HUDEP-2 (cell line): ENCODE measurements at regions not wholly inside any gene's neighbourhood (a gene's known extent, or its start where the extent isn't known, plus 50 kb on each side); places are given as distances from the start of the nearest gene placed in this dataset.

Experiments used
- DNase-seq, 76 experiments: peaks; one replicate each; lab custom pipeline; 2025; ENCODE audit not compliant: unreplicated experiment in 76 of 76; lab: John Stamatoyannopoulos, UW

DNA sequence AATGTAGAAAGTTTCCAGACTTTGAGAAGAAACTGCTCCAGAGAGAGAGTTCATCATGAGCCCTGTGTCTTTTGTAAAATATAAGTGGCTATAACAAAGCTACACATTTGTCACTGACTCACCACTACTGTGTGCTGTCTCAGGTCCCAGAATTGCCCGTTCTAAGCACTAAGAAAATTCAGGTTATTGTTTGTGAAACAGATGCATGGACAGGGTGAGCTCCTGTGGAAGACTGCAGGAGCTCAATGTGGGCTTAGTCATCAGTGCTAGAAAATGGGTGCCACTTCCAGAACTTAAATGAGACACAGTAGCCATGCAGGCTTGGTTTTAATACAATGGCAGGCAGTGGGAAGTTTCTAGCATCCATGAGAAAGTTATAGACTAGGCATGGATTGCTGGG is 251.4 kb upstream of the RBMY1B start:
- no peak for DNase-seq

DNA sequence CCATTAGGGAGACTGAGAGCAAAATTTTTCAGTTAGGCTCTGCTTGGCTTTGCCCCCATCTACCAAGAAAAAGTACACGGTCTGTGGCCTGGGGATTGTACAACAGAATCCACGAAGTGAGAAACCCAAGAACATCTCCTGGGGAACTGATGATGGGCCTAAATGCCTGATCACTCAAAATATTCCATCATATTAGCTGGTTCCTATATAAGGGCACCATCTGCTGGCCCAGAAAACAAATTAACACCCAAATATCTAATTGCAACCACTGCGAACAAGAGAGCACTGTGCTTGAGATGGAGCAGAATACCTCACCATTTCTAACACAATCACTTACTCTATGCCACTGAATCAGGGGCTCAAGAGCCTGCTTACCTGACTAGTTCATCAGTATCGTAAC is 250.8 kb upstream of the RBMY1B start:
- DNase-seq = peak in 25 of 76 experiments; percentile 0 to 45 (median 9)

DNA sequence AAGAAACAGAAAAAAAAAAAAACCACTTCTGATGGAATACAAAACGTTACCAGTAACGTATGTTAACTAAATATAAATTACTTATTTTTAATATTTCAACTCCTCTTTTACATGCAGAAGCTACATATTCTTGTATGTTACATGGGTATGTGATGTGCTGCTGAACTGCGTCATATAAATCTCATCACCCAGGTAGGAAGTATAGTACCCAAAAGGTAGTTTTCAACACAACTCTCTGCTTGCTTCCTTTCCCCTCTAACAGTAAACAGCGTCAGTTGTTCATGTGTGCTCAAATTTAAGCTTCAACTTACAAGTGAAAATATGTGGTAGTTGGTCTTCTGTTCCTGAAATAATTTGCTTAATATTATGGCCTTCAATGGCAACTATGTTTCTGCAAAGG is 250.0 kb upstream of the RBMY1B start:
- no peak for DNase-seq

DNA sequence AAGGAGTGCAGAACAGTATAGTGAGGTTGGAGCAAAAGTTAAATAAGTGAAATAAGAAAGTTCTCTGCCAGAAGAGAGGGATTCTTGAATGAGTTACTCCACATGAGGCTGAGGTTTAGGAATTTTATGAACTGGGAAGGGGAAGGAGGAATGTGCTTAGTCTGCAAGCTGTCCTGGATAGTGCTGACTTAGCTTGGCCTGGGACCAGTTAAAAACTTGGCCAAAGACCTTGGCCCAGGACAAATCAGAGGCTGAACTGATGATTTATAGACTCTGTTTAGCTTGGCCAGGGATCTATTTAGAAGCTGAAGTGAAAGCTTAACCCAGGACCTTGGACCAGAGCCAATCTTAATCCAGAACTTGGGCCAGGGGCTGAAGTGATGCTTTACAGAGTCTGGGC is 244.4 kb upstream of the RBMY1B start:
- DNase-seq = peak in 1 of 76 experiments; percentile 0

DNA sequence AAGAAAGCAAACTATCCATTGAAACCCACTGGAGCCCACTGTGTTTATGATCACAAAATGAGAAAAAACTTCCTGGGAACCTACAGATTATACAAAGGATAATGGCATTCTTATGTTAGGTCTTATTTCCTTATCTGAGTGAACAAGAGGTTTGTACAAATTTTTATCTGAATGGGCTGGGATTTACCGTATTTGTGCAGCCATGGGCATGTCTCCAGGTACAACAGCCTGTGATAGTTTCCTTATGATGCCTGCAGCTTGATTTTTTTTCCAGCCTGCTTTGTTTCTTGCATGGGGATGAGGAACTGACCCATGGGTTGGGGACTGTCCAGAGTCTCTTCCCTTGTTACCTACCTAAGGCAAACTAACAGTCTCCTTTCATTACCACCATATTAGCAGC is 244.0 kb upstream of the RBMY1B start:
- peak in 1 of 76 experiments; percentile 1 for DNase-seq

DNA sequence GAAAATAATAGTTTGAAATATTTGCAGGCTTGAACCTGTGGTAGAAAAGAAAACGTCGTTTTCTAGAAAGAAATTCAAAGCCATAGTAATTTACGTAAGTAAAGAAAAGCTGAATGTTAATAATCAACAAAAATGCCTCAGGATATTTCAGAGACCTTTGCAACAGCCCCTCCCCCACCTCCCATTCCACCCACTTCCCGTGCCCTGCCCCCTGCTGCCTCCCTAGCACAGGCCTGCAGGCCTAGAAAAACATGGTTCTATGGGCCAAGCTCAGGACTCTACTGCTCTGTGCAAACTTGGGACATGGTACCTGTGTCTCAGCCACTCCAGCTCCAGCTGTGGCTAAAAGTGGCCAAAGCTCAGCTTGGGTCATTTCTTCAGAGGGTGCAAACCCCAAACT is 223.4 kb upstream of the RBMY1B start:
- DNase-seq = no peak

DNA sequence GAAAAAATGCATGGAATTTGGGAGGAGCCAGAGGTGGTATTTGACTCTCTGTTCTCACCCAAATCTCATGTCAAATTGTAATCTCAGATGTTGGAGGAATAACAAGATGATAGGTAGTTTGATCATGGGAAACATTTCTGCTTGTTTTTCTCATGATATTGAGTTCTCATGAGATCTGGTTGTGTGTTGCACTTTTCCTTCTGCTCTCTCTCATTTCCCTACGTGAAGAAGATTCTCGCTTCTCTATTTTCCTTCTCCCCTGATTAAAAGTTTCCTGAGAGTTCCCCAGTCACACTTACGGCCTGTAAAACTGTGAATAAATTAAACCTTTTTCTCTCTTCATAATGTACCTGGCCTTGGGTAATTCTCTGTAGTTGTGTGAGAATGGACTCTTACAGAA is 222.2 kb upstream of the RBMY1B start:
- no peak for DNase-seq

DNA sequence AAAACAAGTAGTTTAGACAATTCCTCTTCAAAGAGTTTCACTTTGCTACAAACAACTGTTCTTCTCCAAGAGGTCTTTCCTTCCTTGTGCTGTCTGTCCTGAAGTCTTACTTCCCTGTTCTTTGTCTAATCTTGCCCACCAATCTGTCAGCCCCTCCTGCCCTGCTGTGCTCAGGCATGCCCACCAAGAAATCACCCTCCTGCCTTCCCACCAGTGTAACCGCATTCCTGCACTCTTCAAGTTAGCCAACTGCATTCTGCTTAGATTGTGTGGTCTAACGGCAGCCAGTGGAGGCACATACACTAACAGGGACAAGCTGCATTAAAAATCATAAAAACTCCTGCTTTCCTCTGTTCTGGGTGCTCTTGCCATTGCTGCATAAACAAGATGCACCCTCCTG is 215.9 kb upstream of the RBMY1B start:
- no peak for DNase-seq

DNA sequence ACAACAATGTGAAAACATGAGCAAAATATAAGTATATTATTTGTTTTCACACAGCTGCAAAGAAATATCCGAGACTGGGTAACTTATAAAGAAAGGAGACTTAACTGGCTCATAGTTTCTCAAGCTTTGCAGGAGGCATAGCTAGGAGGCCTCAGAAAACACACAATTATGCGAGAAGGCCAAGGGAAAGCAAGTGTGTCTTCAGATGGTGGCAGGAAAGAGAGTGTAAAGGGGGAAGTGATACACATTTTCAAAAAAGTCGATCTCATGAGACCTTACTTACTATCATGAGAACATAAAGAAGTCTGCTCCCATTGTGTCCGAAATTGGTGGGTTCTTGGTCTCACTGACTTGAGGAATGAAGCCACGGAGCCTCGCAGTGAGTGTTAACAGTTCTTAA is 208.9 kb upstream of the RBMY1B start:
- no peak for DNase-seq

DNA sequence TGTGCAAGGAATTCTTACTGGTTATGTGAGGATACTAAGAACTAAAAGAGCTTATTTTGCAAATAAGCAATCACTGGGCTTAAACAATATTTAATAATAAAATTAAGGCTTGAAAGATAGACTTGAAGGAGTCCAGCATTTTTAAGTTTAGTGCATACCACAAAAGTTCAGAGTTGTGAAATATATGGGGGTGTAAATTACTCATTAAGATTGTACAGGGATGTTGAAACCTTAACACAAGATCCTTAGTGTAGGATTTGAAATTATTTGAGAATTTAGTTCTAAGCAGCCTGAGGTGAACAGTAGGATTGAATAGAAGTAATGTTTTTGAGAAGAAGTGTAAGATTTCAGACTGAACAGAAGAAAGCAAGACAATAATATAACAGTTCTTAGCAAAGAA is 195.8 kb upstream of the RBMY1B start:
- DNase-seq = no peak
